H54 (cell line): ENCODE measurements at regions not wholly inside any gene's neighbourhood (a gene's known extent, or its start where the extent isn't known, plus 50 kb on each side); places are given as distances from the start of the nearest gene placed in this dataset.
"Not testable (repeated sequence)": the region's sequence is repeated elsewhere in the genome, so short reads cannot be mapped to it uniquely, and the experiment has no call there.

Source experiments
- DNase-seq: peaks from one replicate; pipeline ENCODE4 v3.0.0; 2011; ENCODE audit warnings: low spot score, mixed read lengths; ENCODE audit not compliant: insufficient read length
- FAIRE-seq: peaks from 3 replicates; lab custom pipeline; 2011; peaks lifted over from hg19 to GRCh38; lab: Jason Lieb, UNC
- POLR2A ChIP-seq: IDR thresholded peaks from 2 replicates; pipeline ENCODE4 v1.6.1; 2011; ENCODE audit warnings: low read depth, mild to moderate bottlenecking, low read length

- FAIRE-seq (no peak), DNase-seq (no peak)
- TF ChIP-seq POLR2A: no peak
These were observed 101.7 kb downstream of the BMS1 start for GRCh38 chr10:42883993-42884983.

DNA sequence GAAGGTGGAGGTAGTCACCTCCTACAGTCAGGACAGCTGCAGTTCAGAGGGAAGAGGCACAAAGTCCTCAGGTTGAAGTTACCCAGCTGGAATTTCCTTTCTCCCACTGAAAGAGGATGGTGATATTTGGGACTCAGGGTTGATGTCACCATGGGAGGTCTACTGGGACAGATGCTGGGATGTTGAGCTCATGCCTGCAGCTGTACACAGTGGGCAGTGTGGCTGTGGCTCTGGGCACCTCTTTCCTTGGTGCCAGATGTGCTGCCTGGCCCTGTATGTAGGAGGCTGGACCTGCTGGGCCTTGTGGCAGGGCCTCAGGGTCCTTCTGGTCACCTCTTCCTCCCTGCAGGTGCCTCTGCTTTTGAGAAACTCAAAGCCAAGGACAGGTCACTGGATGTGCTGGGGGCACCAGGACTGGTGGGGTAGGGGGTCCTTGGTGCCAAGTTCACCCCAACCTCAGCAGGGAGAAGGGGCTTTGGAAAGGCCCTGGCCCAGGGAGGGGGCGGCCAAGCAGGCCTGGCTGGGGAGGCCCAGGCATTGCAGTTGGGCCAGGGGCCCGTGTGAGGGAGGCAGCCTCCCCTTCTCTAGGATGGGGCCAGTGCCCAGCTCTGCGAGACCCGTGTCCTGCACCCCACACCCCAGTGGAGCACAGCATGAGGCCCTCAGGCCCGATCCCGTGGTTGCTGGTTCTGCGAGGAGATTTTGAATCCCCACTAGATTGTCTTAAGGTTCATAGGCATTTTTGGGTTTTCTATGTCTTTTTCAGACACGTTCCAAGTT lies 103.1 kb downstream of the BMS1 start:
- TF ChIP-seq POLR2A: no peak
- FAIRE-seq: no peak
- DNase-seq: no peak

GRCh38 chr10:42887734-42888503 lies 105.3 kb downstream of the BMS1 start:
- FAIRE-seq (no peak), DNase-seq (no peak)
- TF ChIP-seq POLR2A: no peak

- TF ChIP-seq POLR2A: no peak
- DNase-seq (no peak), FAIRE-seq (no peak)
These were observed 106.0 kb downstream of the BMS1 start for GRCh38 chr10:42888504-42889095.

DNA sequence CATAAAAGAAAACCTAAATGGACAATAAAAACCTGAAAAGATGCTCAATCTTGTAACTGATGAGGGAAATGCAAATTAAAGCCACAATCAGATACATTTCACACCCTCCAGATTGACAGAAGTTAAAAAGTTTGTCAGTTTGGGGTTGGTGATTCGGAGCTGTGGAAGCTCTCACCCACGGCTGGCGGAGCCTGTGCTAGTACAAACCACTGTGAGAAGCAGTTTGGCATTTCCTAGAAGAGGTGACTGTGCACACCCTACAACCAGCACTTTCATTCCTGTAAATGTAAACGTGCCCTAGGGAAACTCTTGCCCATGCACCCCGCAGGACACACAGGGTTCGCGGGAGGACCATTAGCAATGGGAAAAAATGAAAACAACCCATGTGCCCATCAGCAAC lies 114.1 kb downstream of the BMS1 start:
- TF ChIP-seq POLR2A: no peak
- FAIRE-seq: no peak
- DNase-seq: no peak

DNA sequence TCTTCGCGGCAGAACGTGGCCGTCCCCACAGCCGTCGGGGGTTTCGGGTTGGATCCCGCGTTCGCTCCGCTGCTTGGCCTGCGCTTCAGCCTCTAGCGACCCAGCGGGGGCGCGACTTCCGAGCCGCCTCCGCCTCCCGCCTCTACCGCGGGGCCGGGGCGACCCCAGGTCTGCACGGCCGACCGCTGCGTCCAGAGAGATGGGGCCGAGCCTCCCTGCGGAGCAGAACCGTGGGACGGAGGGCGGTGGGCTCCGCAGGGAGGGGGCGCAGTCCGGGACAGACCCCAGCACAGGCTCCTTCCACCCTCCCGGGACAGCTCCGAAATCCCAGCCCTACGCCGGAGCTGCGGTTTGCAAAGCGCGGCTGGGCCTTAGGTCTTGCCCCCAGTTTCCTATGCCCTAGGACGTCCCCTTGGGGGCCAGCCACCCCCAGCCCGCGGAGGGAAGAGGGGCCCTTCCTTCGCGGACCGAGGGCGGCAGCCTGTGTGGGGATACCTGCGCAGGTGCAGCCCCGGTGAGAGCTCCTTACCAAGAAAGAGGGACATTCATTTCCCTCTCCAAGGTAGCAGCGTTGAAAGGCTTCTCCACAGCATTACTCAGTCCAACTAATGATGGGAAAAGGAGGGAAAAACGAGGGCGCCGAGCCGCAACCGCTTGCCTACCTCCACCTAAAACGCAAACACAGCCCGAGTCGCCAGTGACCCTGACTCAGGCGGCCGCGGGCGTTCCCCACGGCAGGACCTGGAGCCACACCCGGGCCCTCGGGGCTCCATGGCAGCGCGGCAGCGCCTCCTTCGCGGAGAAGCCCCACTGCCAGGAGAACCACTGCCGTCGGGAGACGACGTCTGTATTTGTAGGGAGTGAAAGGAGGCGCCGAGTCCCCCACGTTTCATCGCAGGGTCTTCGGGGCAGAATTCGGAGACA lies 115.7 kb downstream of the BMS1 start:
- TF ChIP-seq POLR2A: no peak
- no peak for DNase-seq
- no peak for FAIRE-seq

GRCh38 chr10:42899036-42899435 lies 116.4 kb downstream of the BMS1 start:
- no peak for TF ChIP-seq POLR2A
- DNase-seq (no peak), FAIRE-seq (no peak)

DNA sequence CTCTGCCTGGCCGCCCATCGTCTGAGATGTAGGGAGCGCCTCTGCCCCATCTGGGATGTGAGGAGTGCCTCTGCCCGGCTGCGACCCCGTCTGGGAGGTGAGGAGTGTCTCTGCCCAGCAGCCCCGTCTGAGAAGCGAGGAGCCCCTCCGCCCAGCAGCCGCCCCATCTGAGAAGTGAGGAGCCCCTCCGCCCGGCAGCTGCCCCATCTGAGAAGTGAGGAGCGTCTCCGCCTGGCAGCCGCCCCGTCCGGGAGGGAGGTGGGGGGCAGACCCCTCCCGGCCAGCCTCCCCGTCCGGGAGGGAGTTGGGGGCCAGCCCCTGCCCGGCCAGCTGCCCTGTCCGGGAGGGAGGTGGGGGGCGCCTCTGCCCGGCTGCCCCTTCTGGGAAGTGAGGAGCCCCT lies 117.8 kb downstream of the BMS1 start:
- FAIRE-seq, DNase-seq: not testable (repeated sequence)

DNA sequence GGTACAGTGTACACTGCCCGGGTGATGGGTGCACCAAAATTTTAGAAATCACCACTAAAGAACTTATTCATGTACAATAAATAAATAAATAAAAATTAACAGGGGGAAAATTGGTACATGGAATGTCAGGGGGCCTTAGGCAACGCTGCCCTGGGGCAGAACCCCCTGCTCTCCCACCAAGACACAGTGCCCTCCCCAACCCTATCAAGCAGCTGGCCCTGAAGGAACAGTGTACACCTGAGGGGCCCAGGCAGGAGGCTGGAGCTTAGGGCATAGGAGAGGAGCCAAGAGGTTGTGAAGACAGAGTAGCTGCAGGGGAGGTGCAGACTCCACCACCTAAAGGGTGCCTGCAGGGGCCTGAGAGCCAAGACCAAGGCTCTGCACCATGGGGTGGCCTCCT lies 128.8 kb downstream of the BMS1 start:
- TF ChIP-seq POLR2A: no peak
- no peak for FAIRE-seq

DNA sequence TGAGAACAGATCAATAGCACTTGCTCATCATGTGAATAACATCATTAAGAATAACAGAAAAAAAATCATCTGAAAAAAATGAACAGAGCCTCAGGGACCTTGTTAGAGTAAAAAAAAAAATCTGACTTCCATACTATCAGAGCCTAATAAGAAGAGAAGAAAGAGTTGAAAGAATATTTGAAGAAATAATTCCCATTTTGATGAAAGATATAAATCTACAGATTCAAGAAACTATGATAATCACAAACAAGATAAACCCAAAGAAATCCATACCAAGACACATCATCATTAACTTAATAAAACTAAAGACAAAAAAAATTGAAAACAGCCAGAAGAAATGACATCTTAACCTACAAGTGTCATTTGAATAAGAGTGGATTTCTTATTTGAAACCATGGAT lies 134.4 kb downstream of the BMS1 start:
- no peak for DNase-seq
- FAIRE-seq: no peak
- TF ChIP-seq POLR2A: no peak

More for the DNA sequence above, 128.8 kb downstream of the BMS1 start:
- no peak for DNase-seq

GRCh38 chr10:42917821-42918220 lies 135.2 kb downstream of the BMS1 start:
- no peak for DNase-seq
- TF ChIP-seq POLR2A: no peak
- FAIRE-seq: no peak

DNA sequence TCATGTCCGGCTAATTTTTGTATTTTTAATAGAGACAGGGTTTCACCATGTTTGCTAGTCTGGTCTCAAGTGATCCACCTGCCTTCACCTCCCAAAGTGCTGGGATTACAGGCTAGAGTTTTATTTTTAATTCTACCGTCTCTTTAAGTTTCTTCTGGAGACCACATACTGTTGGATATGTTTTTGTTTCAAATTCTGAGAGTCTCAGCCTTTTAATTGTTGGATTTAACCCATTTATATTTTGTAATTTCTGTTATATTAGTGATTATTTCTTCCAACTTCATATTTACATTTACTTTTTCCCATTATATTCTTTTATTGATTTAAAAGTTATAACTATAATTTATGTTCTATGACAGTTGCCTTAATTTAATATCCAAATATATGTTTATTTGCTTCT lies 139.4 kb downstream of the BMS1 start:
- no peak for DNase-seq
- FAIRE-seq: no peak
- no peak for TF ChIP-seq POLR2A
